HG03135 (cell line): ENCODE measurements at regions not wholly inside any gene's neighbourhood (a gene's known extent, or its start where the extent isn't known, plus 50 kb on each side); places are given as distances from the start of the nearest gene placed in this dataset.

Source experiments
- ATAC-seq: cut with Tn5 transposase; IDR thresholded peaks from one replicate; pipeline ENCODE4 v1.9.1; 2021; ENCODE audit warnings: mild to moderate bottlenecking, moderate library complexity; ENCODE audit not compliant: unreplicated experiment

DNA sequence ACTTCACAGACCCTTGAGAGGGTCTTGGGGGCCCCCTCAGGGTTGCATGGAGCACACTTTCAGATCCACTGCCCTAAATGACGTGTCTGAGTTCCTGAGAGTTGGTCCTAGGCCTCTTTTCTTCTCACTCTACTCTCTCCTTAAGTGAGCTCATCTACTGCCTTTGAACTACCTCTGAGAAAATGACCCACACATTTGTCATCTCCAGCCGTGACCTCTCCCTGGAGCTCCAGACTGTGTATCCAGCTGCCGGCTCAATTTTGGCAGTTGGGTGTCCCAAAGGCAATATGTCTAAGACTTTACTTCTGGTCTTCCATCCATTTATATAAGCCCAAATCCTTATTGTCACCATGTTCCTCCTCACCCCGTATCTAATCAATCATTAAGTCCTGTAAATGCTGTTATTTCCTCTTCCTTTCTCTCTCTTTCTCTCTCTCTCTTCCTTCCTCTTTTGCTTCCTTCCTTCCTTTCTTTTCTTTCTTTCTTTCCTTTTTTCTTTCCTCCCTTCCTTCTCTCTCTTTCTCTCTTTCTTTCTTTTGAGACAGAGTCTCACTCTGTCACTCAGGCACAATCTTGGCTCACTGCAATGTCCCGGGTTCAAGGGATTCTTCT, 51.2 kb upstream of the HSPA9 start:
- ATAC-seq: no peak

DNA sequence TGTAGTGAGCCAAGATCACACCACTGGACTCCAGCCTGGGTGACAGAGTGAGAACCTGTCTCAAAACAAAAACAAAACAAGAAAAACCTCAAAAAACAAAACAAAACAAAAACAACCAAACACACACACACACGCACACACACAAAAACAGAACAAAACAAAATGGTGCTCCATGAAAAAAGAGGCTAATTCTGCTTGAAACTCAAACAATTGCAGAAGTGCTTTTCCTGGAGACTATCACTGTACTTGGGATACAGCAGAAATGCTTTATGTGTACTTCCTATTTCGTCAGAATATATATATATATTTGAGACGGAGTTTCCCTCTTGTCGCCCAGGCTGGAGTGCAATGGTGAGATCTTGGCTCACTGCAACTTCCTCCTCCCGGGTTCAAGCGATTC, 49.9 kb upstream of the HSPA9 start:
- no peak for ATAC-seq
